GM21529 (cell line): ENCODE measurements at regions not wholly inside any gene's neighbourhood (a gene's known extent, or its start where the extent isn't known, plus 50 kb on each side); places are given as distances from the start of the nearest gene placed in this dataset.
"Not testable (repeated sequence)": the region's sequence is repeated elsewhere in the genome, so short reads cannot be mapped to it uniquely, and the experiment has no call there.

Experiments used
- ATAC-seq: cut with Tn5 transposase; IDR thresholded peaks from one replicate; pipeline ENCODE4 v1.9.1; 2021; ENCODE audit not compliant: unreplicated experiment

GRCh38 chr1:221604390-221604789 lies 137.5 kb downstream of the DUSP10 start:
- ATAC-seq: not testable (repeated sequence)

- no peak for ATAC-seq
Measured at GRCh38 chr1:221604948-221605347, 136.9 kb downstream of the DUSP10 start.

GRCh38 chr1:221605569-221605968 lies 136.3 kb downstream of the DUSP10 start:
- no peak for ATAC-seq

GRCh38 chr1:221606256-221606655 lies 135.6 kb downstream of the DUSP10 start:
- no peak for ATAC-seq

- no peak for ATAC-seq
Measured at GRCh38 chr1:221608835-221609320, 133.0 kb downstream of the DUSP10 start.

GRCh38 chr1:221611656-221612046 lies 130.2 kb downstream of the DUSP10 start:
- no peak for ATAC-seq

GRCh38 chr1:221612047-221612777 lies 129.7 kb downstream of the DUSP10 start:
- no peak for ATAC-seq

GRCh38 chr1:221620437-221621384 lies 121.2 kb downstream of the DUSP10 start:
- no peak for ATAC-seq

- no peak for ATAC-seq
Measured at GRCh38 chr1:221621683-221622082, 120.2 kb downstream of the DUSP10 start.

- ATAC-seq: no peak
Measured at GRCh38 chr1:221622389-221622788, 119.5 kb downstream of the DUSP10 start.

- ATAC-seq: no peak
Measured at GRCh38 chr1:221625026-221625425, 116.9 kb downstream of the DUSP10 start.

- ATAC-seq: no peak
Measured at GRCh38 chr1:221626041-221626440, 115.8 kb downstream of the DUSP10 start.

- no peak for ATAC-seq
Measured at GRCh38 chr1:221630236-221630635, 111.7 kb downstream of the DUSP10 start.

GRCh38 chr1:221631556-221631955 lies 110.3 kb downstream of the DUSP10 start:
- no peak for ATAC-seq

GRCh38 chr1:221632072-221632471 lies 109.8 kb downstream of the DUSP10 start:
- ATAC-seq: no peak

GRCh38 chr1:221633841-221634409 lies 108.0 kb downstream of the DUSP10 start:
- no peak for ATAC-seq

- ATAC-seq: no peak
Measured at GRCh38 chr1:221634606-221635005, 107.3 kb downstream of the DUSP10 start.

- no peak for ATAC-seq
Measured at GRCh38 chr1:221635305-221635704, 106.6 kb downstream of the DUSP10 start.

- no peak for ATAC-seq
Measured at GRCh38 chr1:221636096-221636495, 105.8 kb downstream of the DUSP10 start.

- no peak for ATAC-seq
Measured at GRCh38 chr1:221636967-221637366, 104.9 kb downstream of the DUSP10 start.

GRCh38 chr1:221637641-221638041 lies 104.2 kb downstream of the DUSP10 start:
- ATAC-seq: no peak

- ATAC-seq: no peak
Measured at GRCh38 chr1:221638595-221638994, 103.3 kb downstream of the DUSP10 start.
